Stomach (tissue), 8 donors: ENCODE measurements at regions not wholly inside any gene's neighbourhood (a gene's known extent, or its start where the extent isn't known, plus 50 kb on each side); places are given as distances from the start of the nearest gene placed in this dataset.

Experiments used
- DNase-seq, 2 donors: peaks; one replicate each; pipeline versions ENCODE4 v3.0.0 to v3.0.0-alpha.2; 2013 to 2019
- H3K27ac ChIP-seq, 5 donors: fragments of 200-600 bp in 4 of 5; sonication (generic) in 4 of 5; one replicate each; pipeline ENCODE4 v1.5.1; 2013 to 2019; ENCODE audit warnings: mild to moderate bottlenecking in 1 of 5, moderate library complexity in 1 of 5
- H3K27me3 ChIP-seq, 3 donors: fragments of 200-600 bp; sonication (generic); one replicate each; pipeline ENCODE4 v1.5.1; 2017 to 2019; ENCODE audit warnings: mixed run types in 1 of 3
- H3K36me3 ChIP-seq, 4 donors: fragments of 200-600 bp; sonication (generic); 1 replicate in 3 of 4; 2 replicates in 1 of 4; pipeline ENCODE4 v1.5.1; 2016 to 2019
- H3K4me1 ChIP-seq, 4 donors: fragments of 200-600 bp; sonication (generic); one replicate each; pipeline ENCODE4 v1.5.1; 2016 to 2019
- H3K4me3 ChIP-seq, 4 donors: fragments of 200-600 bp; sonication (generic) in 3 of 4; one replicate each; pipeline ENCODE4 v1.5.1; 2016 to 2019; ENCODE audit warnings: mild to moderate bottlenecking in 1 of 4
- H3K9me3 ChIP-seq, 4 donors: fragments of 200-600 bp; sonication (generic); one replicate each; pipeline ENCODE4 v1.5.1; 2016 to 2019
- EP300 ChIP-seq: sonication (generic); formaldehyde crosslinking; IDR thresholded peaks from one replicate; pipeline ENCODE4 v1.6.1; 2017; ENCODE audit warnings: antibody characterized with exemption
- POLR2A ChIP-seq, 4 donors: fragments of 450-650 bp; IDR thresholded peaks; one replicate each; pipeline ENCODE4 v1.6.1; 2016; ENCODE audit warnings: antibody characterized with exemption in 4 of 4, control low read depth in 2 of 4, mild to moderate bottlenecking in 1 of 4, moderate library complexity in 1 of 4
- POLR2AphosphoS5 ChIP-seq, 3 donors: sonication (generic); formaldehyde crosslinking; IDR thresholded peaks; one replicate each; pipeline ENCODE4 v1.6.1; 2016; ENCODE audit warnings: antibody characterized with exemption in 3 of 3
- WGBS, 5 donors: extraction: QIAGEN DNeasy Blood & Tissue Kit in 3 of 5; methylation state at CpG; one replicate each; pipeline versions ENCODE4 v1.1.5 to v1.1.7; 2013 to 2018; 5-methylcytosine and 5-hydroxymethylcytosine counted together
- intact Hi-C: fragments of 100-400 bp; cut with DNase I; formaldehyde crosslinking; loops from one replicate; pipeline ENCODE4 v1.15.1; 2023; ENCODE audit warnings: low total_unique reads
- TF ChIP-seq, protein P1 (sequence below), 7 experiments: fragments of 450-650 bp in 4 of 7; fragments of 200-600 bp in 3 of 7; sonication (generic) in 3 of 7; IDR thresholded peaks; one replicate each; pipeline ENCODE4 v1.5.1; 2016 to 2019; ENCODE audit warnings: antibody characterized with exemption in 7 of 7, control low read depth in 2 of 7, mild to moderate bottlenecking in 1 of 7
- donor health status: healthy with polysubstance abuse.
- donor health status: Bipolar disorder and iron deficiency.
- donor health status: healthy.

- intact Hi-C loops: no loop called here
- H3K4me3 ChIP-seq: no peak overlapping the region
- no peaks in the 10 kb centered on the region for H3K9me3 ChIP-seq
- H3K27me3 ChIP-seq: peaks cover 0 to 24% (median 0%) of the 10 kb centered on the region in 3 donors
- H3K27ac ChIP-seq: no peak overlapping the region
- TF ChIP-seq POLR2AphosphoS5 (IDR thresholded peaks at IDR 0.05): no peak
- TF ChIP-seq EP300: no peak
- TF ChIP-seq, protein P1, sequence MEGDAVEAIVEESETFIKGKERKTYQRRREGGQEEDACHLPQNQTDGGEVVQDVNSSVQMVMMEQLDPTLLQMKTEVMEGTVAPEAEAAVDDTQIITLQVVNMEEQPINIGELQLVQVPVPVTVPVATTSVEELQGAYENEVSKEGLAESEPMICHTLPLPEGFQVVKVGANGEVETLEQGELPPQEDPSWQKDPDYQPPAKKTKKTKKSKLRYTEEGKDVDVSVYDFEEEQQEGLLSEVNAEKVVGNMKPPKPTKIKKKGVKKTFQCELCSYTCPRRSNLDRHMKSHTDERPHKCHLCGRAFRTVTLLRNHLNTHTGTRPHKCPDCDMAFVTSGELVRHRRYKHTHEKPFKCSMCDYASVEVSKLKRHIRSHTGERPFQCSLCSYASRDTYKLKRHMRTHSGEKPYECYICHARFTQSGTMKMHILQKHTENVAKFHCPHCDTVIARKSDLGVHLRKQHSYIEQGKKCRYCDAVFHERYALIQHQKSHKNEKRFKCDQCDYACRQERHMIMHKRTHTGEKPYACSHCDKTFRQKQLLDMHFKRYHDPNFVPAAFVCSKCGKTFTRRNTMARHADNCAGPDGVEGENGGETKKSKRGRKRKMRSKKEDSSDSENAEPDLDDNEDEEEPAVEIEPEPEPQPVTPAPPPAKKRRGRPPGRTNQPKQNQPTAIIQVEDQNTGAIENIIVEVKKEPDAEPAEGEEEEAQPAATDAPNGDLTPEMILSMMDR (IDR thresholded peaks at IDR 0.05): no peak
- TF ChIP-seq POLR2A (IDR thresholded peaks at IDR 0.05): no peak
- H3K4me1 ChIP-seq: no peaks in the 10 kb centered on the region
- DNase-seq: peak in 1 of 2 donors; percentile 34
- H3K36me3 ChIP-seq: no peaks in the 10 kb centered on the region
- 36 to 65% (median 52%) methylated on average over 12 of the region's 12 CpGs for WGBS, 5 donors
Observed at GRCh38 chr14:98959958-98960616, 311.9 kb downstream of the BCL11B start.

GRCh38 chr14:98960617-98961013, 311.4 kb downstream of the BCL11B start:
- H3K36me3 ChIP-seq: no peaks in the 10 kb centered on the region
- peaks cover 0 to 29% (median 0%) of the 10 kb centered on the region in 3 donors for H3K27me3 ChIP-seq
- H3K4me3 ChIP-seq: no peak overlapping the region
- H3K9me3 ChIP-seq: no peaks in the 10 kb centered on the region
- H3K4me1 ChIP-seq: no peaks in the 10 kb centered on the region
- DNase-seq: no peak
- TF ChIP-seq, protein P1 (IDR thresholded peaks at IDR 0.05): no peak
- TF ChIP-seq EP300 (no peak), POLR2A (IDR thresholded peaks at IDR 0.05) (no peak), POLR2AphosphoS5 (IDR thresholded peaks at IDR 0.05) (no peak)
- H3K27ac ChIP-seq: no peak overlapping the region
- WGBS, 5 donors: 50 to 68% (median 55%) methylated on average over 7 of the region's 7 CpGs
- intact Hi-C loops: no loop called here

DNA sequence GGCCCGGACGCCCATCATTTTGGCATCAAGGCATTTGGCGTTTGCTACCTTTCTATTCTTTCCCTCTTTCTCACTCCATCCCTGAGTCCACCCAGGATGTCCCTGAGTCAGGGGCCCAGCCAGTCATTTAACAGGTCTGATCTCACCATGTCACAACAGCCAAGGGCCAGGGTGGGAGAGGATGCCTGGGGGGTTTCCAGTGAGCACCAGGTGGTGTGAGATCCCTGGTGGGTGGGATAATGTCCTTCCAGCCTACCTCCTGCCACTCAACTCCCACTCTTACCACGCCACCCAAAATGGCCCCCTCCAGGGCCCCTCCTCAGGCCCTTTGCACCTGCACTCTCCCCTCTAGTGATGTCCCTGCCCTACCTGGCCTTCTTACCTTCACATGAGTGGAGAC, 310.8 kb downstream of the BCL11B start:
- intact Hi-C loops: no loop called here
- DNase-seq: no peak
- Histone ChIP-seq H3K27ac (no peak overlapping the region), H3K4me1 (no peaks in the 10 kb centered on the region), H3K4me3 (no peak overlapping the region), H3K9me3 (no peaks in the 10 kb centered on the region), H3K36me3 (no peaks in the 10 kb centered on the region), H3K27me3 (peaks cover 0 to 29% (median 0%) of the 10 kb centered on the region in 3 donors)
- 87 to 97% (median 93%) methylated on average over 4 of the region's 4 CpGs for WGBS, 5 donors
- TF ChIP-seq POLR2AphosphoS5 (IDR thresholded peaks at IDR 0.05) (no peak), POLR2A (IDR thresholded peaks at IDR 0.05) (no peak), EP300 (no peak)
- TF ChIP-seq, protein P1 (IDR thresholded peaks at IDR 0.05): no peak

DNA sequence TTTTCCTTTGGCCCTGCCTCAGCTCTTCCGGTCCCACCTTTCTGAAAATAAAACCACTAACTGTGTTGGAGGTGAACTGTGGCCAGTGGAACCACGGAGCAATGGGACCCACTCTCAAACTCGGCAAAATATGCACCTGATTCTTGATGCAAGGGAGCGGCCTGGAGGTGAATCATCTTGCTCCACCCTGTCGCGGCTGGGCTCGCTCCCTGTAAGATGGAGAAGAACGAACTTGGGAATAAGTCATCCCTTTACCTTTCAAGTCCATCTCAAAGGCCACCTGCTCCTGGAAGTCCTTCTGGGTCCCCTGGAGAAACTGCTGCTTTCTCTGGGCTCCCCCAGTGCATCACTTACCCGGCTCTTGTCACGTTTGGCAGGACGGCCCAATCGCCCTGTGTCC, 309.9 kb downstream of the BCL11B start:
- DNase-seq: no peak
- WGBS, 5 donors: 84 to 93% (median 87%) methylated on average over 12 of the region's 12 CpGs
- Histone ChIP-seq H3K27ac (no peak overlapping the region), H3K4me3 (no peak overlapping the region), H3K27me3 (peaks cover 0 to 29% (median 0%) of the 10 kb centered on the region in 3 donors), H3K4me1 (no peaks in the 10 kb centered on the region), H3K9me3 (no peaks in the 10 kb centered on the region), H3K36me3 (no peaks in the 10 kb centered on the region)
- TF ChIP-seq POLR2A (IDR thresholded peaks at IDR 0.05): no peak
- no peak for TF ChIP-seq POLR2AphosphoS5 (IDR thresholded peaks at IDR 0.05)
- no peak for TF ChIP-seq EP300
- TF ChIP-seq, protein P1 (IDR thresholded peaks at IDR 0.05): no peak
- intact Hi-C loops: no loop called here
